Right lobe of liver (tissue), 6 donors: ENCODE measurements at regions not wholly inside any gene's neighbourhood (a gene's known extent, or its start where the extent isn't known, plus 50 kb on each side); places are given as distances from the start of the nearest gene placed in this dataset.

Source experiments
- ATAC-seq, 4 donors: fragments of 200-7000 bp; cut with Tn5 transposase; one replicate each; pipeline ENCODE4 v1.9.1; 2020; ENCODE audit warnings: mild to moderate bottlenecking in 4 of 4, moderate library complexity in 4 of 4
- DNase-seq, 3 donors: peaks; one replicate each; pipeline ENCODE4 v3.0.0-alpha.2; 2020
- H3K27ac ChIP-seq, 3 donors: fragments of 200-600 bp; one replicate each; pipeline ENCODE4 v1.8.0; 2022
- H3K27me3 ChIP-seq, 2 donors: fragments of 200-600 bp; one replicate each; pipeline ENCODE4 v1.8.0; 2022
- H3K36me3 ChIP-seq, 4 donors: fragments of 200-600 bp; sonication (generic) in 1 of 4; one replicate each; pipeline versions ENCODE4 v1.5.1 to v1.8.0; 2017 to 2022; ENCODE audit warnings: control low read depth in 1 of 4
- H3K4me1 ChIP-seq, 4 donors: fragments of 200-600 bp; sonication (generic) in 1 of 4; one replicate each; pipeline versions ENCODE4 v1.5.1 to v1.8.0; 2017 to 2022; ENCODE audit warnings: control low read depth in 1 of 4
- H3K4me3 ChIP-seq, 3 donors: fragments of 200-600 bp; one replicate each; pipeline ENCODE4 v1.8.0; 2022
- H3K9me3 ChIP-seq, 4 donors: fragments of 200-600 bp; sonication (generic) in 1 of 4; one replicate each; pipeline versions ENCODE4 v1.5.1 to v1.8.0; 2017 to 2022; ENCODE audit warnings: control low read depth in 1 of 4
- CTCF ChIP-seq, 4 donors: fragments of 200-600 bp in 3 of 4; fragments of 450-650 bp in 1 of 4; IDR thresholded peaks; one replicate each; pipeline versions ENCODE4 v1.5.1 to v1.8.0; 2016 to 2022; ENCODE audit warnings: antibody characterized with exemption in 4 of 4, mild to moderate bottlenecking in 2 of 4
- POLR2A ChIP-seq: fragments of 450-650 bp; IDR thresholded peaks from one replicate; pipeline ENCODE4 v1.6.1; 2017; ENCODE audit warnings: antibody characterized with exemption, mild to moderate bottlenecking
- WGBS: methylation state at CpG from one replicate; pipeline ENCODE4 v1.1.6; 2018; ENCODE audit warnings: low coverage, low lambda C conversion rate; ENCODE audit not compliant: insufficient coverage; ENCODE audit errors: missing lambda C conversion rate; 5-methylcytosine and 5-hydroxymethylcytosine counted together
- intact Hi-C, 2 donors: fragments of 100-400 bp; cut with DNase I; formaldehyde crosslinking; loops; one replicate each; pipeline versions ENCODE4 v1.11.2 to v1.14.1; 2022
- donor health status: DM: no; HTN: yes; CAD: no.
- donor health status: DM: no; HTN: no; CAD: no.
- donor health status: DM: no; HTN: no; CAD: no.
- donor health status: DM: no; HTN: yes; CAD: no.
- donor health status: DM: no; HTN: yes; CAD: no.

DNA sequence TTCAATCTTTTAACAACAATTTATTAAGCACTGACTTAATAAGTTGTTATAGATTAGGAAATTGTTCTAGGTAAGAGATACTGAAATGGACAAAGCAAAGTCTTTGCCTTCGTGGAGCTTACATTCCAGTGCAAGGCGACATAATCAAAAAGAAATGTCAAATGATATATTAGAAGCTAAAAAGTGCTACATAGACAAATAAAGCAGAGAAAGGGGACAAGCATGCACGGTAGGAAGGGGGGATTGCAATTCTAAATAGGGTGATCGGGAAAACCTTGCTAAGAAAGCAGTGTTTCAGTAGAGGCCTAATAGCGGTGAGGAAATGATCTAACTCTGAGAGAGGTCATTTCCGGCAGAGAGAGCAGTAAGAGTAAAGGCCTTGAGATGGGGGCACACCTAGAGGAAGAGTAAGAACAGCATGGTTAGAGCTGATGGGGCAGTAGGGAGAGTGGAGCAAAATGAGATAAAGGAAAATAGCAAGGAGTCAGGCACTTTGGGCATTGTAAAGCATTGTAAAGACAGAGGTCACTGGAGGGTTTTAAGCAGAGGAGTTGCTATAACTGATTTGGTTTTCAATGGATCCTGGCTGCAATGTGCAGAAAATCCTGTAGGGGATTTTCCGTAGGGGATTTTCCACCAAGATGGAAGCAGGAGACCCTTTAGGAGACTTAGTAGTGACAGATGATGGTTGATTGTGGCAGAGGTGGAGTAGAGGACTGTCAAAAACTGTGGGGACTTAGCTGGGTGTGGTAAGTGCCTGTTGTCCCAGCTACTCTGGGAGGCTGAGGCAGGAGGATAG, 71.7 kb upstream of the CFAP20DC start:
- TF ChIP-seq POLR2A = no peak
- TF ChIP-seq CTCF (IDR thresholded peaks at IDR 0.05) = no peak
- 82% methylated on average over 6 of the region's 7 CpGs for WGBS

GRCh38 chr3:59118928-59119327, 69.1 kb upstream of the CFAP20DC start:
- intact Hi-C loops = no loop called here
- H3K27ac ChIP-seq = no peak overlapping the region
- ATAC-seq (no peak), DNase-seq (no peak)
- H3K9me3 ChIP-seq = no peaks in the 10 kb centered on the region
- H3K4me1 ChIP-seq = no peaks in the 10 kb centered on the region
- H3K36me3 ChIP-seq = no peaks in the 10 kb centered on the region
- TF ChIP-seq POLR2A = no peak
- TF ChIP-seq CTCF (IDR thresholded peaks at IDR 0.05) = no peak
- 78% methylated on average over 3 of the region's 3 CpGs for WGBS
- H3K27me3 ChIP-seq = no peaks in the 10 kb centered on the region
- no peak overlapping the region for H3K4me3 ChIP-seq

More for the DNA sequence above, 71.7 kb upstream of the CFAP20DC start:
- H3K36me3 ChIP-seq = no peaks in the 10 kb centered on the region
- H3K4me1 ChIP-seq = no peaks in the 10 kb centered on the region
- no peaks in the 10 kb centered on the region for H3K9me3 ChIP-seq
- intact Hi-C loops = no loop called here
- H3K27ac ChIP-seq = no peak overlapping the region
- no peaks in the 10 kb centered on the region for H3K27me3 ChIP-seq
- H3K4me3 ChIP-seq = no peak overlapping the region
- DNase-seq (no peak), ATAC-seq (no peak)

DNA sequence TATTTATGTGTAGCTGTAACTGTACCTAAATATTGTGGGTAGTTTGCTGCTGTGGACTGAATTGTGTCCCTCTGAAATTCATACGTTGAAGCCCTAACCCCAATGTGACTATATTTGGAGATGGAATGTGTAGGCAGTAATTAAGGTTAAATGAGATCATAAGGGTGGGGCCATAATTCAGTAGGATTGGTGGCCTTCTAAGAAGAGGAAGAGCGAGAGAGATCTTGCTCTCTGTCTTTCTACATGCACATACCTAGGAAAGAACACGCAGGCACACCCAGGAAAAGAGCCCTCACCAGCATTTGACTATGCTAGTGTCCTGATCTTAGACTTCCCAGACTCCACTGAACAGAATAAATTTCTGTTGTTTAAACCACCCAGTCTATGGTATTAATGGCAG, 67.6 kb upstream of the CFAP20DC start:
- Histone ChIP-seq H3K4me3 (no peak overlapping the region), H3K4me1 (no peaks in the 10 kb centered on the region), H3K27me3 (no peaks in the 10 kb centered on the region), H3K27ac (no peak overlapping the region), H3K36me3 (no peaks in the 10 kb centered on the region), H3K9me3 (no peaks in the 10 kb centered on the region)
- no peak for TF ChIP-seq CTCF (IDR thresholded peaks at IDR 0.05)
- no peak for TF ChIP-seq POLR2A
- intact Hi-C loops = no loop called here
- ATAC-seq (no peak), DNase-seq (no peak)
- 65% methylated on average over 3 of the region's 3 CpGs for WGBS

DNA sequence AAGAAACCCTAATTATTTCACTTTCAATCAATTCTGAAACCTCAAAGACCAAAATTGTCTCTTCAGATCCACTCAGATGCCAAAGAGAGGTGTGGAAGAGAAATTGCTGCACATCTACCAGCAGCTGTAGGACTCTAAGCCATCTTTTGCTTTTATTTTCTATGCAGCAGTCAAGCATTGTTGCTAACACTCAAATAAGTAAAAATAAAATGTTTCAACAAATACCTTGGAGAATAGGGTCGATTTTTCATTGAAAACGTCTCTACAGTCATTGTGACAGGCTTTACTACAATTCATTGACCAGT, 66.4 kb upstream of the CFAP20DC start:
- 13% methylated on average over 2 of the region's 2 CpGs for WGBS
- TF ChIP-seq CTCF (IDR thresholded peaks at IDR 0.05) (no peak), POLR2A (no peak)
- no peaks in the 10 kb centered on the region for H3K4me1 ChIP-seq
- H3K4me3 ChIP-seq = no peak overlapping the region
- no peak overlapping the region for H3K27ac ChIP-seq
- no peaks in the 10 kb centered on the region for H3K27me3 ChIP-seq
- ATAC-seq (no peak), DNase-seq (no peak)
- intact Hi-C loops = no loop called here
- no peaks in the 10 kb centered on the region for H3K9me3 ChIP-seq
- H3K36me3 ChIP-seq = no peaks in the 10 kb centered on the region
